ENCODE measurements at regions not wholly inside any gene's neighbourhood (a gene's known extent, or its start where the extent isn't known, plus 50 kb on each side); places are given as distances from the start of the nearest gene placed in this dataset.

DNA sequence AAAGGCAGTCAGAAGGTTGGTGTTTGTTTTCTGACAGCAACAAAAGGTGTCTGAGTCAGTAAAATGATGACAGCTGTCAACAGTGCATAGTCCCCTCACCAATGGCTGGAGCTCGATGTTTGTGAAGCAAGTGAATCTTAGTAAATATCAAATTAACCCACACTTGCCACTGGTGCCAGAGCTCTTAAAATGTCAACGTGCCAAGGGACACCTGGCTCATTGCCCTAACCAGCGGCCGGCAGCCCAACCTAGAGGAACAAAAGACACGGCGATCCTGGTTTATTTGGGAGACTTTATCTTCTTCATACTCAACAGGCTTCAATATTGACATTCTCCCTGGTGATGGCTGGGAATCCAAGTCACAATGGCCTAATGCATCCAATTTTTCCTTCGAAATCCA, 143.4 kb downstream of the CPEB2 start:
- TF ChIP-seq POLR2A (IDR thresholded peaks at IDR 0.05; ENCODE audit: low read depth, low read length) (no peak), POLR2AphosphoS5 (IDR thresholded peaks at IDR 0.05; ENCODE audit: low read depth, low read length) (no peak), TAF1 (IDR thresholded peaks at IDR 0.05; ENCODE audit: borderline replicate concordance, low read depth, low read length) (no peak)

All from GM12892 (cell line).